Testis (tissue), 2 donors: ENCODE measurements at regions not wholly inside any gene's neighbourhood (a gene's known extent, or its start where the extent isn't known, plus 50 kb on each side); places are given as distances from the start of the nearest gene placed in this dataset.

Source experiments
- DNase-seq: peaks from one replicate; pipeline ENCODE4 v3.0.0-alpha.2; 2019
- H3K27ac ChIP-seq, 2 donors: fragments of 200-600 bp; sonication (generic); one replicate each; pipeline ENCODE4 v1.5.1; 2019
- H3K27me3 ChIP-seq: fragments of 200-600 bp; sonication (generic); one replicate; pipeline ENCODE4 v1.5.1; 2019
- H3K36me3 ChIP-seq: fragments of 200-600 bp; sonication (generic); one replicate; pipeline ENCODE4 v1.5.1; 2017; ENCODE audit warnings: low read depth; ENCODE audit errors: missing control alignments
- H3K4me1 ChIP-seq: fragments of 200-600 bp; sonication (generic); one replicate; pipeline ENCODE4 v1.5.1; 2019
- H3K4me3 ChIP-seq, 2 donors: fragments of 200-600 bp; sonication (generic); one replicate each; pipeline ENCODE4 v1.5.1; 2017 to 2019
- H3K9me3 ChIP-seq: fragments of 200-600 bp; sonication (generic); one replicate; pipeline ENCODE4 v1.5.1; 2017
- CTCF ChIP-seq, 3 experiments: fragments of 450-650 bp in 2 of 3; fragments of 200-600 bp in 1 of 3; sonication (generic) in 1 of 3; IDR thresholded peaks; one replicate each; pipeline ENCODE4 v1.5.1; 2016 to 2019; ENCODE audit warnings: antibody characterized with exemption in 3 of 3, mild to moderate bottlenecking in 2 of 3, moderate library complexity in 1 of 3
- POLR2A ChIP-seq: fragments of 450-650 bp; IDR thresholded peaks from one replicate; pipeline ENCODE4 v1.6.1; 2017; ENCODE audit warnings: antibody characterized with exemption, mild to moderate bottlenecking, moderate library complexity
- WGBS, 2 donors: methylation state at CpG; one replicate each; pipeline ENCODE4 v1.1.5; 2018; 5-methylcytosine and 5-hydroxymethylcytosine counted together
- intact Hi-C: fragments of 100-400 bp; cut with DNase I; formaldehyde crosslinking; loops from one replicate; pipeline ENCODE4 v1.15.1; 2023; ENCODE audit warnings: low total_unique reads

DNA sequence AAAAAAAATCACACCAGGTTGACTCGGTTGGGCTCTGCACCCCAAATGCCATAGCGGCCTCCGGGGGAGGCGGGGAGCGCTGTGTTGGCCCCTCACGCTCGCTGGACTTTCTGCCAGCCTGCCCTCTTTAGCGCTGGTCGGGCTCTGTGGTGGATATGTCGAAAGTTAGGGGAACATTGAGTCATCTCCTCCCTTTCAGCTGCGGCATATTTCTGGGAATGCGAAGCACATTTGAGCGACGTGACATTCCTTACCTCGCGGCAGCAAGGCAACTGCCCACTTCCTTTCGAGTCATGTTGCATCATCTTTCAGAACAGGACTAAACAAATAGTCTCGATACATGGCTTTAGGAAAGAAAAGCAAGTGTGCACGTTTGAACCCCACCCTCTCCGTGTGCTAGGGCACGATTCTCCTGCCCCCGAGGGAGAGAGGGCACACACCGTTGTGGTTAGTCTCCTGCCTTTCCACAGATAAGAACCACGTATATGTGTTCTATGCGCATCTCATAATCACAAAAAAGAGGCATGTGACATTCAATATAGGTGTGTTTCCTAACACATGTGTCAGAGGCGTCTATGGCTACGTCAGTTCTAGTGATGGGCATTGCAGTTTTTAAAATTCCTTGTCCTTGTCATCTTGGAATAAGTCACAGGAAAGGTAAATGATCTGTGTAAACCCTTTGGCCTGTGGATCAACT lies 105.9 kb upstream of the SLC45A1 start:
- H3K27me3 ChIP-seq: no peaks in the 10 kb centered on the region
- H3K27ac ChIP-seq: no peak overlapping the region
- TF ChIP-seq POLR2A: no peak
- TF ChIP-seq CTCF (IDR thresholded peaks at IDR 0.05): no peak
- H3K4me1 ChIP-seq: peaks cover 7% of the 10 kb centered on the region
- no peak overlapping the region for H3K4me3 ChIP-seq
- no peak for DNase-seq
- WGBS, 2 donors: 79% methylated on average over 25 to 27 of the region's 27 CpGs
- H3K36me3 ChIP-seq: no peaks in the 10 kb centered on the region
- intact Hi-C loops: no loop called here
- H3K9me3 ChIP-seq: no peaks in the 10 kb centered on the region

DNA sequence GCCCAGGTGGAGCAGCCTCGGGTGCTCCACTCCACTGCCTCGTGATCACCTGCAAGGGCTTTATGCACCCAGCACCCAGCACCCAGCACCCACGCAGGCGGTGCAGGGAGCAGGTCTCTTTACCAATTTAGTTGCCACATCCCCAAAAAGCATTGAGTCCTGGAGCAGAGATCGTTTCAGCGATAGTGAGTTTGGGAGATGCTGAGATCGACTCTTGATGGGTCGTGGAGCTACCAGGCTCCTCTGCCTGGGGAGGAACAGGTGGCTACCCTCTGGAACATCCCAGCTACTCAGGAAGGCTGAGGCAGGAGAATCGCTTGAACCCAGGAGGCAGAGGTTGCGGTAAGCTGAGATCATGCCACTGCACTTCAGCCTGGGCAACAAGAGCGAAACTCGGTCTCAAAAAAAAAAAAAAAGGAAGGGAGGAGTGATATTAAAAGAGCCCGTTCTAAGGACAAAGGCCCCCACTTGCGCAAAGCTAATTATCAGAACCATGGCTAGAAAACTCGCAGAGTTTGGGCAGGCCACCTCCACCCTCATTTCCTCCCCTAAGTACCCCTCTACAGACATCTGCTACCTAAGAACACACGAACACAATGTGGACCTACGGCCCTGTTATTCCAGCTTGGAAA lies 106.5 kb upstream of the SLC45A1 start:
- Histone ChIP-seq H3K4me3 (no peak overlapping the region), H3K4me1 (no peaks in the 10 kb centered on the region), H3K27ac (no peak overlapping the region), H3K27me3 (no peaks in the 10 kb centered on the region), H3K9me3 (no peaks in the 10 kb centered on the region), H3K36me3 (no peaks in the 10 kb centered on the region)
- no peak for DNase-seq
- intact Hi-C loops: no loop called here
- 88 to 89% methylated on average over 15 to 17 of the region's 17 CpGs for WGBS, 2 donors
- TF ChIP-seq CTCF (IDR thresholded peaks at IDR 0.05) (no peak), POLR2A (no peak)

- WGBS, 2 donors: 86 to 89% methylated on average over 8 of the region's 8 CpGs
- H3K4me3 ChIP-seq: no peak overlapping the region
- H3K36me3 ChIP-seq: no peaks in the 10 kb centered on the region
- no peak for DNase-seq
- intact Hi-C loops: no loop called here
- no peak overlapping the region for H3K27ac ChIP-seq
- no peaks in the 10 kb centered on the region for H3K9me3 ChIP-seq
- no peaks in the 10 kb centered on the region for H3K27me3 ChIP-seq
- TF ChIP-seq POLR2A (no peak), CTCF (IDR thresholded peaks at IDR 0.05) (no peak)
- H3K4me1 ChIP-seq: peaks cover 8% of the 10 kb centered on the region
Observed at GRCh38 chr1:8207202-8207601, 110.7 kb upstream of the SLC45A1 start.

DNA sequence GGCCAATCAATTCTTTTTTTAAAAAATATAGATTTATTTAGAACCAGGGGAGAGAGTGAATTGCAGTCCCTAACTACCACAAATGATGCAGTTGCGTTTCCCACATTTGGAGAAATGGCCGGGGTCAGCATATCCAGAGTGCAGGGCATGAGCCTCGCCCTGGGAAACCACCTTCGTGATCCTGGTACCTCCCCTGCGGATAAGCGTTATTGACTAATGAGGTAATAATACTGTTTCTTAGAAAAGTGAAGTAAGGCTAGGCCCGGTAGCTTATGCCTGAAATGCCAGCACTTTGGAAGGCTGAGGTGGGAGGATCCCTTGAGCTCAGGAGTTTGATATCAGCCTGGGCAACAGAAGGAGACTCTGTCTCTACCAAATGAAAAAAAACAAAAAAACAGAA lies 111.5 kb upstream of the SLC45A1 start:
- TF ChIP-seq POLR2A: no peak
- TF ChIP-seq CTCF (IDR thresholded peaks at IDR 0.05): no peak
- DNase-seq: no peak
- intact Hi-C loops: no loop called here

DNA sequence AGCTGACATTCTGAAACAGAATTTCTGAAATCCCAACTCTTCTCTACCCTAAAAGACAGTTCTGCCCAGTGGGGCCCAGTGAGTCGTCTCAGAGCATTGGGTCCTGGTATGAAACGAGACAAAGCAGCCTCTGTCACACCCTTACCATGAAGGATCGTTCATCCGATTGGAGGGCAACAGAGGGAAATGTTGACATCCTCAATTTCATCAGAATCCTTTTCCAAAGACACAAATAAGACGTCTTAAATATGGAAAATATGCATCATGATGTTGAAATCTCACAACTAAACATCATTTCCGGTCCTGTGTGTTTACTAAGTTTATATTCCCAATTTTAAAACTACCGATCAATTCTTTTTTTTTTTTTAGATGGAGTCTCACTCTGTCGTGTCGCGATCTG lies 112.1 kb upstream of the SLC45A1 start:
- Histone ChIP-seq H3K36me3 (no peaks in the 10 kb centered on the region), H3K27me3 (no peaks in the 10 kb centered on the region), H3K27ac (no peak overlapping the region), H3K9me3 (no peaks in the 10 kb centered on the region), H3K4me1 (peaks cover 15% of the 10 kb centered on the region), H3K4me3 (no peak overlapping the region)
- WGBS, 2 donors: 92 to 93% methylated on average over 10 of the region's 10 CpGs
- intact Hi-C loops: no loop called here
- TF ChIP-seq CTCF (IDR thresholded peaks at IDR 0.05): no peak
- DNase-seq: no peak

More for the DNA sequence above, 111.5 kb upstream of the SLC45A1 start:
- no peaks in the 10 kb centered on the region for H3K27me3 ChIP-seq
- H3K27ac ChIP-seq: no peak overlapping the region
- 74 to 89% methylated on average over 7 of the region's 7 CpGs for WGBS, 2 donors
- peaks cover 15% of the 10 kb centered on the region for H3K4me1 ChIP-seq
- no peak overlapping the region for H3K4me3 ChIP-seq
- no peaks in the 10 kb centered on the region for H3K36me3 ChIP-seq
- no peaks in the 10 kb centered on the region for H3K9me3 ChIP-seq
